Heart right ventricle (tissue), 16 donors: ENCODE measurements at regions not wholly inside any gene's neighbourhood (a gene's known extent, or its start where the extent isn't known, plus 50 kb on each side); places are given as distances from the start of the nearest gene placed in this dataset.

Source experiments
- ATAC-seq, 8 donors: fragments of 200-7000 bp; cut with Tn5 transposase; one replicate each; pipeline ENCODE4 v1.9.1; 2020; ENCODE audit warnings: mild to moderate bottlenecking in 8 of 8, moderate library complexity in 8 of 8, moderate number of reproducible peaks in 1 of 8
- DNase-seq, 2 donors: peaks; one replicate each; pipeline ENCODE4 v3.0.0-alpha.2; 2020
- H3K27ac ChIP-seq, 10 donors: fragments of 200-600 bp; sonication (generic) in 2 of 10; one replicate each; pipeline versions ENCODE4 v1.5.0 to v1.8.0; 2020 to 2022; ENCODE audit warnings: mild to moderate bottlenecking in 3 of 10
- H3K27me3 ChIP-seq, 7 donors: fragments of 200-600 bp; one replicate each; pipeline ENCODE4 v1.8.0; 2021 to 2022; ENCODE audit warnings: mild to moderate bottlenecking in 2 of 7
- H3K36me3 ChIP-seq, 9 donors: fragments of 200-600 bp; sonication (generic) in 1 of 9; one replicate each; pipeline versions ENCODE4 v1.5.0 to v1.8.0; 2020 to 2022; ENCODE audit warnings: mild to moderate bottlenecking in 2 of 9
- H3K4me1 ChIP-seq, 9 donors: fragments of 200-600 bp; sonication (generic) in 1 of 9; one replicate each; pipeline versions ENCODE4 v1.5.0 to v1.8.0; 2020 to 2022; ENCODE audit warnings: mild to moderate bottlenecking in 4 of 9
- H3K4me3 ChIP-seq, 10 donors: fragments of 200-600 bp; sonication (generic) in 2 of 10; one replicate each; pipeline versions ENCODE4 v1.5.0 to v1.8.0; 2020 to 2022; ENCODE audit warnings: mild to moderate bottlenecking in 7 of 10, moderate library complexity in 2 of 10
- H3K9me3 ChIP-seq, 11 donors: fragments of 200-600 bp in 10 of 11; sonication (generic) in 2 of 11; one replicate each; pipeline versions ENCODE4 v1.5.0 to v1.8.0; 2013 to 2022; ENCODE audit warnings: mild to moderate bottlenecking in 2 of 11, control low read depth in 1 of 11, moderate library complexity in 1 of 11
- CTCF ChIP-seq, 9 donors: fragments of 200-600 bp; sonication (generic) in 2 of 9; IDR thresholded peaks; one replicate each; pipeline versions ENCODE4 v1.5.0 to v1.8.0; 2021 to 2022; ENCODE audit warnings: antibody characterized with exemption in 9 of 9, mild to moderate bottlenecking in 5 of 9, moderate library complexity in 1 of 9
- WGBS, 2 donors: extraction: QIAGEN DNeasy Blood & Tissue Kit; methylation state at CpG; one replicate each; pipeline ENCODE4 v1.1.7; 2013; ENCODE audit warnings: inconsistent platforms in 1 of 2; 5-methylcytosine and 5-hydroxymethylcytosine counted together
- intact Hi-C, 10 donors: fragments of 100-400 bp; cut with DNase I; formaldehyde crosslinking; loops; one replicate each; pipeline versions ENCODE4 v1.11.1 to v1.14.2; 2022
- donor health status: Arrhythmogenic right ventricular cardiomyopathy.
- donor health status: ischemic (EF 13 %, LVEDD 7.1; RV severe dilation, severe dysfunction).
- donor health status: healthy with polysubstance abuse.
- donor health status: DM: no; HTN: yes; CAD: no.
- donor health status: DM: no; HTN: no; CAD: no.
- donor health status: ischemic (EF 25% LVEDD 6.9; RV normal size, moderate dysfunction).
- donor health status: ischemic (EF 25% LVEDD 5.7; RV mildly dilated, moderate dysfunction).
- donor health status: healthy.
- donor health status: DM: yes; HTN: yes; CAD: no.
- donor health status: Ischemic cardiomyopathy.
- donor health status: ischemic (EF 35%, LVEDD 5.7; RV mildly dilated, moderate dysfunction).
- donor health status: nonischemic (EF 11% LVEDD 7.7; RV severe dilation, severe dysfunction).
- donor health status: DM: yes; HTN: yes; CAD: no.
- donor health status: PGD.
- donor health status: ischemic (EF 29% LVEDD 5.4; RV normal size, mild dysfunction).
- donor health status: nonischemic (EF 23%, LVEDD 6.1; RV moderate dilation, normal function).

DNA sequence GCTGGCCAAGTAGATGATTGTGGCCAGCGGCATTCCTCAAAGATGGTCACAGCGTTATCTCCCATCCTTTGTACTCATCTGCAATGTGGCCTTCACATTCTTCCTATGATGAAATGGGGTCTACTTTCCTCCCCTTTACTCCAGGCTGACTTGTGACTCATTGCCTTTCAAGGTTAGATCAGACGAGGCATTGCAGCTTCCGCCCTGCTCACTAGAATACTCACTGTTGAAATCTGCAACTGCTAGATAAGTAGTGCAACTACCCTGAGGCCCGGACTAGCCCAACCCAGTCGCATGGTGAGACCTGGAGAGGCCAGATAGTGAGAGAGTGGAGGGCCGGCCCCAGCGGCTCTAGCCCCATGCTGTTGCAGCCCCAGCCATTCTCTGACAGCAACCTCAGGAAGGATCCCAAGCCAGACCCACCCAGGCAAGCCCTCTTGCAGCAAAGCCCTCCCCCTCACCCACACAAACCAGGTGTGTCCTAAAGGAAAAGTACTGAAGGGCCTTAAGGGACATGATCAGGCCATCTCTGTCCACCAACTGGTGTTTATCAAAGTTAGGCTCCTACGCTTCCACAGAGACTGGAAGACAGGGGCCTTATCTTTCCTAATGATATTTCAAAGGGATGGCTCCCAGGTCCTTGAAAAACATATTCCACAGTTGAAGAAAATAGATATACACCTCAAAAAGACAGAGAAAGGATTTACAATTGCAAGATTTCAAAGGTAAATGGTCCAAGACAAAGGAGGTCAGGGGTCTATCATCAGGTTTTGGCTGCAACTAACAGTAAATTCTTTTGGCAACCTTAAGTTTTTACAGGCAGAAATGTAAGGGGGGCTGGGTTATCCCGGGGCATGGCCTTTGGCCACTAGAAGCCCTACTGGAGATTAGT is 107.2 kb upstream of the TRIM24 start:
- ATAC-seq = no peak
- no peak for TF ChIP-seq CTCF (IDR thresholded peaks at IDR 0.05)
- Histone ChIP-seq H3K36me3 (no peaks in the 10 kb centered on the region), H3K9me3 (peaks cover 0 to 39% (median 13%) of the 10 kb centered on the region in 11 donors), H3K4me1 (no peaks in the 10 kb centered on the region), H3K27ac (no peak overlapping the region), H3K4me3 (no peak overlapping the region), H3K27me3 (no peaks in the 10 kb centered on the region)
- no peak for DNase-seq
- 77 to 83% methylated on average over 10 of the region's 10 CpGs for WGBS, 2 donors
- intact Hi-C loops = no loop called here

- no peak overlapping the region for H3K27ac ChIP-seq
- ATAC-seq = no peak
- peaks cover 0 to 37% (median 13%) of the 10 kb centered on the region in 11 donors for H3K9me3 ChIP-seq
- TF ChIP-seq CTCF (IDR thresholded peaks at IDR 0.05) = no peak
- no peaks in the 10 kb centered on the region for H3K4me1 ChIP-seq
- H3K36me3 ChIP-seq = no peaks in the 10 kb centered on the region
- no peak overlapping the region for H3K4me3 ChIP-seq
- intact Hi-C loops = no loop called here
- WGBS, 2 donors = 88 to 97% methylated on average over 2 of the region's 2 CpGs
- H3K27me3 ChIP-seq = no peaks in the 10 kb centered on the region
- DNase-seq = no peak
These were observed 106.0 kb upstream of the TRIM24 start for GRCh38 chr7:138354066-138354465.

GRCh38 chr7:138355254-138355653 is 104.8 kb upstream of the TRIM24 start:
- no peaks in the 10 kb centered on the region for H3K36me3 ChIP-seq
- 93 to 99% methylated on average over 3 of the region's 3 CpGs for WGBS, 2 donors
- no peak for TF ChIP-seq CTCF (IDR thresholded peaks at IDR 0.05)
- H3K27ac ChIP-seq = no peak overlapping the region
- intact Hi-C loops = no loop called here
- ATAC-seq (no peak), DNase-seq (no peak)
- H3K27me3 ChIP-seq = no peaks in the 10 kb centered on the region
- no peaks in the 10 kb centered on the region for H3K4me1 ChIP-seq
- no peak overlapping the region for H3K4me3 ChIP-seq
- H3K9me3 ChIP-seq = peaks cover 0 to 27% (median 11%) of the 10 kb centered on the region in 11 donors

GRCh38 chr7:138358850-138359341 is 101.2 kb upstream of the TRIM24 start:
- intact Hi-C loops = no loop called here
- no peak for ATAC-seq
- WGBS, 2 donors = 76 to 82% methylated on average over 7 of the region's 7 CpGs
- no peak overlapping the region for H3K4me3 ChIP-seq
- no peaks in the 10 kb centered on the region for H3K36me3 ChIP-seq
- peaks cover 0 to 4% (median 0%) of the 10 kb centered on the region in 11 donors for H3K9me3 ChIP-seq
- H3K4me1 ChIP-seq = no peaks in the 10 kb centered on the region
- no peaks in the 10 kb centered on the region for H3K27me3 ChIP-seq
- TF ChIP-seq CTCF (IDR thresholded peaks at IDR 0.05) = no peak
- H3K27ac ChIP-seq = no peak overlapping the region
- no peak for DNase-seq
